Activated CD4-positive, alpha-beta T cell treated with anti-CD3 and anti-CD28 coated beads, Interleukin-10, Interleukin-2, amounts not matched to agents 100 ng/mL and 50 ng/mL, durations not matched to agents 16 hours and 8 hours (primary cell): ENCODE measurements at regions not wholly inside any gene's neighbourhood (a gene's known extent, or its start where the extent isn't known, plus 50 kb on each side); places are given as distances from the start of the nearest gene placed in this dataset.
A peak's percentile ranks its signal among the peaks of the same experiment; 100 is the strongest.
"Not testable (repeated sequence)": the region's sequence is repeated elsewhere in the genome, so short reads cannot be mapped to it uniquely, and the experiment has no call there.

Experiments
- DNase-seq: peaks from one replicate; pipeline ENCODE4 v3.0.0-alpha.2; 2020

DNA sequence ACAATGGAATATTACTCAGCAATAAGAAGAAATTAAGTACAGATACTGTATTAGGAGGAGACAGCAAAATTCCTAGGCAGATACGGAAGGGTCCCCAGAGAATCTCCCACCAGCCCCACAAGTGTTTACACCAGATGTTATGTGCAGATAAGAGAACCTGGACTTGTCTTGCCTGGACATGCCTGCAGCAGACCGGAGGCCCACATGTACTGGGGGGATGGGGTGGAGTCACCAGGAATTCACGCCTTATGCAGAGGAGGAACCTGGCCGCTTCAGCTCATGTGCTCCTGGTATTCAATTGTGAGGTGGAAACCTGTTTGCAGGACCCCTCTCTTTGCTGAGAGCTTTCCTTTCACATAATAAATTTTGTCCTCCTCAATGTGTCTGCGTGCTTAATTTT is 586.3 kb upstream of the DEFB115 start:
- DNase-seq: not testable (repeated sequence)

DNA sequence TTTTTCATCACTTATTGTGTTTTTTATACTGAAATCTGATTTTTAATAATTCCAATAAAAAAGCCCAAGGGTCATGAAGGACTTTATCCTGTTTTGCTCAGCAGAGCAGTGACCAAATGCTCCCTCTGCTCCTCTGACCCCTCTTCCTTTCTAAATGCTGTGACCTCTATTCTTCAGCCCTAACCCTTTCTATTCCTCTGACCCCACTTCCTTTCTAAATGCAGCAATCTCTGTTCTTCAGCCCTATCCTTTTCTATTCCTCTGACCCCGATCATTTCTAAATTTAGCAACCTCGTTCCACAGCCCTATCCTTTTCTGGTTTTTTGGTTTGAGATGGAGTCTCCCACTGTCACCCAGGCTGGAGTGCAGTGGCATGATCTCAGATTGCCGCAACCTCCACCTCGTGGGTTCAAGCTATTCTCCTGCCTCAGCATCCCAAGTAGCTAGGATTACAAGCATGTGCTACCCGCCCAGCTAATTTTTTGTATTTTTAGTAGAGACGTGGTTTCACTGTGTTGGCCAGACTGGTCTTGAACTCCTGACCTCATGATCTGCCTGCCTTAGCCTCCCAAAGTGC is 581.4 kb upstream of the DEFB115 start:
- DNase-seq: not testable (repeated sequence)

DNA sequence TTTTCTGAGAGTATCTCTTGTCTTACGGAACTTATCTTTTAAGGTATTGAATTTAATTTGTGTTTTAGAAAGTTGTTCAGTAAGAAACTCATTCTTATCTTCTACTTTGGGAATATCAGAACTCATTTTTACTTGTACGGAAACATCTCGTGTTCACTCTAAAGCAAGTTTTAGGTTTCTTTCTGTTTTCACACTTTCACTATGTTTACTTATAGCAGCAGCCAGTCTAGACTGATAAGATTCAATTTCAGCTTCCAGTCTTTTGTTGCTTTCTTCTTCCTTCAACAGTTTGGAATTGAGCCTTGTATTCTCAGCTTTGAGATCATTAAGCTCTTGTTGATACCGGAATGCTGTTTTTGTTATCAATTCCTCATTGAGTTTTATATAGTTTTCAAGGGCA is 575.2 kb upstream of the DEFB115 start:
- DNase-seq: not testable (repeated sequence)

DNA sequence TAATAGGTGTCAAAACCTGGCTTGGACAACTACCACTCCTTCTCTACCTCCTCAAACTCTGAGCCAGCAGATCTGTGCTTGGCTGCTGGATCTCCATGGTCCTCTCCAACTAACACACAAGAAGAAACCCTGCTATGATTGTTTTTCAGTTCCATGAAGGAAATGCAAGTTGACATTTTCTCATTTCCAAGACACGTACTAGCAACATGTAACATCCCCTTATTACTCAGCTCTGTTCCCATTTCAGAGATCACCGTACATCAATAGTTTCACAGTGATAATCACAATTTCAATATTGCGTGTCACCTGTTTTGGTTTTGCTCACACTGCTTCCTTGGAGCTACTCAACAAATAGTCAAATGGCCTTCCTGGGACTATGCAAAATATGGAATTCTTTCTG is 544.6 kb upstream of the DEFB115 start:
- peak; percentile 65 for DNase-seq

DNA sequence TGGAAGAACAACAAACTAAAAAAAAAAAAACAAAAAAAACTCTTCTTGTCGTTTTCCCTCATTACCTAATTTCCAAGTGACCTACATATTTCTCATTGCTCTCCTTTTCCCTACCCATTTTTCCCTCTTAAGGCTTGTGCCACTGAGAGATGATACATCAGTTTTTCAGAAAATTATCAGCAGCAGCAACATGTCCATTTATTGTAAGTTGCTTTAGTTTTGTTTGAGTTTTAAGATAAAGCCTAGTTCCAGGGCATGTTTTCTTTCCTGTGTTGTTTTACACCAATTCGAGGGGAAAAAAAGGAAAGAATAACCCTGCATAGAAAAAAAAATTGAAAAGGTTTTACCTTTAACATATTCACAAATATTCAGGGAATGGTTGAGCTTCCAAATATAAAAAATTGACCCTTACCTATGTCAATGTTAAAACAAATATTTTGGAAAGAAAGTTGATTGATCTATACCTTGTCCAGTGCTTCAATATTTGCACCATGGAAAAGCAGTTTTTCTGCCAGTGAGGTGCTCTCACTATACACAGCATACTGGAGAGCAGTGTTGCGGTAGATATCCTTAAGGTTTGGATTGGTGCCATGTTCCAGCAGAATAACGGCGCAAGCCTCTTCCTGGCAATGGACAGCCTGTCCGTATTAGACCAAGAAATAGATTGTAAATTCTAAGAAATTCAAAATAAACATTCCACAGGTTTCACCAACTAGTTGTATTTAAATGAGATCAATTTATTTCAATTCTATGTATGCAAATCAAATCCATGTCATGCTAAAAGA is 537.9 kb upstream of the DEFB115 start:
- DNase-seq: not testable (repeated sequence)

DNA sequence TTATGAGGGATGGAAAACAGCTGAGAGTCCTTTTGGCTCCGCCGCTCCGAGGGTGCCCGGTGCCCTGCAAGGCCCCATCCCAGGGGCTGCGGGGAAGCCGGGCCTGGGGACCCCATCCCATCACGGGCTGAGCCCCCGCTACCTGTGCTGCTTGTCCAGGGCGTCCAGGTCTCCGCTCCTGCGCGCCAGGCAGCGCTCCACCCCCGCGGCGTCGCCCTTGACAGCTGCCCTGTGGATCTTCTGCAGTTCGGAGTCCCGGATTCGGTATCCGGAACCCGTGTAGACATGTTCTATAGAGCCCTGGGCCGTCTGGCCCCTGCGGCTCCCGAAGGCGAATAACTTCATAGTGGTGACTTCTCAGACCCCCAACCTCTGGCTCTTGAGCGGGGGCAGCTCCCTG is 534.0 kb upstream of the DEFB115 start:
- not testable (repeated sequence) for DNase-seq

DNA sequence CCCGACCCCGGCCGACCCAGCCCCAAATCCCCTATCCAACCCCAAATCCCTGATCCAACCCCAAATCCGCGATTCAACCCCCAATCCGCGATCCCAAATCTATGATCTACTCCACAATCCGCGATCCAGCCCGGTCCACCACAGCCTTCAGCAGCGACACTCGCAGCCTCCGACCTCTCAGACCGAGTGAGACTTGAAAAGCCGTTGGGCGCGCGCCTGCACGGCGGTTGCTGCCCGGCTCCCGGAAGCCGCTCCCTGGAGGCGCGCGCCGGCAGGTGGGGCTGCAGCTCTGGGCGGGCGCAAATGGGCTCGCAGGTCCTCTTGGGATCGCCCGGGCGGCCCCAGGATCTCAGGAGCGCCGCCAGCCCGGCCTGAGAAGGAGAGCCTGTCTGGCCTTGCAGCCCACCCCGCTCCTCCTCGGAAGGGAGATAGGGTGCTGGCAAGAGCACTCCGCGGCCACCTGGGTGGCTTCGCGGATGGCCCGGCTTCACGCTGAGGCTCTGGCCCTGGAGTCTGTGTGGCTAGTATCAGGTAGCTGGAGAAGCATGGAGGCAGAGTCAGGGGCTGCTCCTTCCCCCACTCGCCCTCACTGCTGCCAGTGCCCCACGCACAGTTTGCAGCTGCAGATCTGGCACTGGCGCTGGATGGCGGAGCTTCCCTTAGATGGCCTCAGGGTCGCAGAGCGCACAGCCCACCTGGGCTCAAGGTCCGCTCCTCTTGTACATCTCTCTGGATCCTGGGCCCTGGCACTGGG is 533.4 kb upstream of the DEFB115 start:
- DNase-seq: peak; percentile 17

DNA sequence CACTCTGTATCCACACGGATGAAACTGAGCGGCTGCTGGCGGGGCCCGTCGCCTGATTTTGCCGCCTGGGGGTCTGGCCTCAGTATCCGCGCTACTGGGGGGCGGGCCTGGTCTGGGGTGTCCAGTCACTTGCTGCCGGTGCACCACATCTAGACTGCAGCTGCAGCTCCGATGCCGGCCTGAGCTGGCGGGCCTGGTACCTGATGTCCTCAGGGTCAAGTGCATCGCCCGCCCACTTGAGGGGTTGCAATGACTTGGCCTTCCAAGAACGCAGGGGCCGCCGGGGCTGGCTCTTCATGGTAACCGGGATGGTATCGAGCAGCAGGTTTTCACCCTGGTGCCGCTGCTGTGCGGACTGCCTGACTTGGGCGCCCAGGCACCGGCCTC is 532.8 kb upstream of the DEFB115 start:
- DNase-seq: not testable (repeated sequence)

DNA sequence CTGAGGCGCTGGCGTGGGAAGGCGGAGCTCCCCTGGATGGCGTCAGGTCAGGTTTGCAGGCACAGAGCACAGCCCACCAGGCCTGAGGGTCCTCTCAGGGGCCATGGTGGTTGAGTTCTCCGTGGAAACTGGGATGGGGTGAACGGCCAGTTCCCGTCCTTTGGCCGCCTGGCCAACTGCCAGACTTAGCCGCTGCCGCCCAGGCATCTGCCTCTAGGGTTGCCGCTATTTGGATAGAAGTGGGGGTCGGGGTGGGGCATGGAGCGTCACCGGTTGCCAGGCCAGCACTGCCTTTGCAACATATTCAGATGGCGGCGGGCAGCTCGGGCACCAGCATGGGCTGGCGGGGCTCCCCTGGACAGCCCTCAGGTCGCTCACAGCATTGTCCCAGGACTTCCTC is 532.3 kb upstream of the DEFB115 start:
- not testable (repeated sequence) for DNase-seq

DNA sequence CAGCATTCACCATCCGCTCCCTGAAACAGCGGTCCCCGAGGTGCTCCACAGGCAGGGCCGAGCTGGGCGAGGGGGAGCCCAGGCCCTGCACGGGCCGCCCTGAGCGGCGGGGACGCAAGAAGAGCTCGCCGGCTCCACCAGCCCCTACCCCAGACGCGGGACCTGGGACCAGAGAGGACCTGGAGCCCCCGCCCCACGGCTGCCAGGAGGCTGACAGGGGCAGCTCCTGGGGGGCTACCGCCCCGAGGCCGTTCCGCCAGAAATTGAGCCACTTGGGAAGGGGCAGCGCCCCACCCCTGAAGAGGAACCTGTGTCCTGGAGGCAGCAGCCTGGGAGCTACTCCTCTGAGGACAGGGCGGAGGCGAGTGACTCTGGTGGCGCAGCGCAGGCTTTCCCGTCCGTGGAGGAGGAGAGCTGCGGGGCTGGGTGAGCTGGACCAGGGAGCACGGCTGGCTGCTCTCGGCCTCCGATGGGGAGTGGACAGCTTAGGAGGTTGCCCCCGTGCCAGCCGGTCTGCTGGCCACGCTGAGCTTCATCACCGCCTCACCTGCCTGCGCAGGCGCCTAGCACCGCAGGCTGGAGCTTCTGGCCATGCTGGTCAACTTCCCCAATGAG is 529.1 kb upstream of the DEFB115 start:
- DNase-seq: not testable (repeated sequence)
